IMR-90 (cell line): ENCODE measurements at regions not wholly inside any gene's neighbourhood (a gene's known extent, or its start where the extent isn't known, plus 50 kb on each side); places are given as distances from the start of the nearest gene placed in this dataset.

Source experiments
- ATAC-seq: fragments of 200-7000 bp; cut with Tn5 transposase; 2 replicates; pipeline ENCODE4 v1.9.1; 2020; ENCODE audit warnings: low read depth, mild to moderate bottlenecking, moderate library complexity
- BruUV-seq: library from RNA; stranded (reverse); fragments of 400-500 nt; replicated peaks from 2 replicates; lab custom pipeline; 2021; lab: Mats Ljungman, UMichigan
- CTCF ChIA-PET: fragments of 300-600 bp; formaldehyde crosslinking; extraction: SDS; loops from one replicate; lab custom pipeline; 2021; ENCODE audit warnings: antibody characterized with exemption; lab: Yijun Ruan, JAX
- POLR2A ChIA-PET: fragments of 300-600 bp; sonication (Branson Sonifier 250); formaldehyde crosslinking; loops from one replicate; lab custom pipeline; 2022; ENCODE audit warnings: antibody characterized with exemption; ENCODE audit not compliant: unreplicated experiment; lab: Charles Lee
- DNase-seq: peaks from one replicate; pipeline ENCODE4 v3.0.0; 2013
- H2AFZ ChIP-seq: replicated peaks from 2 replicates; pipeline ENCODE3; 2013; ENCODE audit warnings: low read length, mild to moderate bottlenecking; ENCODE audit not compliant: poor library complexity
- H2AK5ac ChIP-seq: 2 replicates; pipeline ENCODE4 v1.6.1; 2013; ENCODE audit warnings: low read depth, low read length, inconsistent platforms
- H2AK9ac ChIP-seq: replicated peaks from 2 replicates; pipeline ENCODE3; 2013; ENCODE audit warnings: mild to moderate bottlenecking, low read depth, low read length, moderate library complexity; ENCODE audit not compliant: poor library complexity
- H2BK120ac ChIP-seq: 2 replicates; pipeline ENCODE4 v1.6.1; 2013; ENCODE audit warnings: low read depth, low read length, inconsistent platforms
- H2BK15ac ChIP-seq: 3 replicates; pipeline ENCODE4 v1.6.1; 2013; ENCODE audit warnings: low read depth, low read length, inconsistent platforms
- H2BK20ac ChIP-seq: 2 replicates; pipeline ENCODE4 v1.6.1; 2013; ENCODE audit warnings: low read depth, mild to moderate bottlenecking, inconsistent platforms, low read length, moderate library complexity
- H2BK5ac ChIP-seq: 2 replicates; pipeline ENCODE4 v1.6.1; 2013; ENCODE audit warnings: mild to moderate bottlenecking, low read depth, low read length, inconsistent platforms; ENCODE audit not compliant: poor library complexity, severe bottlenecking
- H3K14ac ChIP-seq: replicated peaks from 2 replicates; pipeline ENCODE4 v1.6.1; 2013; ENCODE audit warnings: low read depth, low read length, inconsistent platforms
- H3K18ac ChIP-seq: 2 replicates; pipeline ENCODE4 v1.6.1; 2013; ENCODE audit warnings: low read depth, low read length, control low read depth
- H3K23ac ChIP-seq: 2 replicates; pipeline ENCODE4 v1.6.1; 2013; ENCODE audit warnings: low read depth, low read length, inconsistent platforms
- H3K27ac ChIP-seq: 2 replicates; pipeline ENCODE4 v1.5.1; 2013; ENCODE audit warnings: mild to moderate bottlenecking, control low read depth, low read length; ENCODE audit not compliant: insufficient read depth
- H3K27me3 ChIP-seq: 2 replicates; pipeline ENCODE4 v1.6.1; 2013; ENCODE audit warnings: low read length; ENCODE audit not compliant: control insufficient read depth, insufficient read depth
- H3K36me3 ChIP-seq: 2 replicates; pipeline ENCODE4 v1.6.1; 2013; ENCODE audit warnings: low read length, mixed read lengths; ENCODE audit not compliant: control insufficient read depth, insufficient read depth
- H3K4ac ChIP-seq: 2 replicates; pipeline ENCODE4 v1.6.1; 2013; ENCODE audit warnings: low read depth, low read length, inconsistent platforms
- H3K4me1 ChIP-seq: 2 replicates; pipeline ENCODE4 v1.6.1; 2013; ENCODE audit warnings: low read length, mixed read lengths; ENCODE audit not compliant: control insufficient read depth, insufficient read depth
- H3K4me2 ChIP-seq: 2 replicates; pipeline ENCODE4 v1.6.1; 2013; ENCODE audit warnings: low read depth, mild to moderate bottlenecking, control low read depth, low read length, moderate library complexity
- H3K4me3 ChIP-seq: 2 replicates; pipeline ENCODE4 v1.5.1; 2013; ENCODE audit warnings: low read depth, mild to moderate bottlenecking, control low read depth, low read length, moderate library complexity; ENCODE audit not compliant: insufficient read depth
- H3K56ac ChIP-seq: 2 replicates; pipeline ENCODE4 v1.6.1; 2013; ENCODE audit warnings: low read length, inconsistent platforms; ENCODE audit not compliant: insufficient read depth; ENCODE audit errors: extremely low read depth
- H3K79me1 ChIP-seq, 2 experiments: 2 replicates each; pipeline ENCODE4 v1.6.1; 2013; ENCODE audit warnings: low read length in 2 of 2, inconsistent platforms in 1 of 2, low read depth in 1 of 2
- H3K9ac ChIP-seq: 2 replicates; pipeline ENCODE4 v1.6.1; 2013; ENCODE audit warnings: low read depth, low read length, control low read depth
- H3K9me1 ChIP-seq: 2 replicates; pipeline ENCODE4 v1.6.1; 2013; ENCODE audit warnings: low read length, inconsistent platforms; ENCODE audit not compliant: insufficient read depth
- H3K9me3 ChIP-seq: 2 replicates; pipeline ENCODE4 v1.6.1; 2013; ENCODE audit warnings: low read length; ENCODE audit not compliant: control insufficient read depth, insufficient read depth
- H4K20me1 ChIP-seq: 2 replicates; pipeline ENCODE4 v1.6.1; 2013; ENCODE audit warnings: low read length, inconsistent platforms; ENCODE audit not compliant: insufficient read depth
- H4K5ac ChIP-seq: 2 replicates; pipeline ENCODE4 v1.6.1; 2013; ENCODE audit warnings: mild to moderate bottlenecking, low read depth, low read length, control low read depth
- H4K8ac ChIP-seq, 2 experiments: 2 replicates each; pipeline ENCODE4 v1.6.1; 2013; ENCODE audit warnings: low read depth in 2 of 2, low read length in 2 of 2, control low read depth in 1 of 2, inconsistent platforms in 1 of 2
- H4K91ac ChIP-seq: 2 replicates; pipeline ENCODE4 v1.6.1; 2013; ENCODE audit warnings: low read depth, low read length, inconsistent platforms; ENCODE audit not compliant: insufficient read depth
- BHLHE40 ChIP-seq: fragments of 150-350 bp; IDR thresholded peaks from 2 replicates; pipeline ENCODE4 v1.6.1; 2016; ENCODE audit warnings: mild to moderate bottlenecking, low read depth, low read length
- CTCF ChIP-seq: conservative IDR thresholded peaks from 2 replicates; pipeline ENCODE4 v1.5.1; 2012; ENCODE audit warnings: mild to moderate bottlenecking, low read depth, low read length, improper control_type of control experiment
- FOS ChIP-seq: fragments of 150-350 bp; IDR thresholded peaks from 2 replicates; pipeline ENCODE4 v1.6.1; 2016; ENCODE audit warnings: low read depth, low read length
- MAFK ChIP-seq: IDR thresholded peaks from 2 replicates; pipeline ENCODE4 v1.6.1; 2012; ENCODE audit warnings: low read depth, low read length, improper control_type of control experiment
- NFE2L2 ChIP-seq: fragments of 150-350 bp; IDR thresholded peaks from 2 replicates; pipeline ENCODE4 v1.6.1; 2016; ENCODE audit warnings: low read depth, mild to moderate bottlenecking, low read length
- RAD21 ChIP-seq: IDR thresholded peaks from 2 replicates; pipeline ENCODE4 v1.6.1; 2012; ENCODE audit warnings: low read length, improper control_type of control experiment
- RCOR1 ChIP-seq: IDR thresholded peaks from 2 replicates; pipeline ENCODE4 v1.6.1; 2012; ENCODE audit warnings: mild to moderate bottlenecking, low read length, improper control_type of control experiment; ENCODE audit not compliant: insufficient replicate concordance
- SMC3 ChIP-seq: fragments of 150-350 bp; IDR thresholded peaks from 2 replicates; pipeline ENCODE4 v1.6.1; 2016; ENCODE audit warnings: low read depth, mild to moderate bottlenecking, antibody characterized with exemption, low read length, moderate library complexity
- WGBS, 2 experiments: methylation state at CpG; one replicate each; pipeline versions ENCODE4 v1.1.5 to v1.1.7; 2013; ENCODE audit warnings: missing lambda C conversion rate in 2 of 2; ENCODE audit not compliant: insufficient read length in 1 of 2; ENCODE audit errors: extremely low coverage in 2 of 2; 5-methylcytosine and 5-hydroxymethylcytosine counted together
- dilution Hi-C: fragments of 300-500 bp; cut with HindIII; formaldehyde crosslinking; loops from one replicate; pipeline ENCODE4 v1.14.3; 2018; ENCODE audit warnings: low sequenced_read_pairs; ENCODE audit not compliant: unreplicated experiment
- in situ Hi-C: fragments of 300-500 bp; cut with MboI; formaldehyde crosslinking; loops from 3 replicates; pipeline ENCODE4 v1.14.3; 2019; ENCODE audit warnings: low sequenced_read_pairs, inconsistent platforms, mixed read lengths
- intact Hi-C: fragments of 100-400 bp; cut with micrococcal nuclease; formaldehyde crosslinking; loops from 2 replicates; pipeline ENCODE4 v1.10.0; 2022
- TF ChIP-seq, protein P1 (sequence below): fragments of 150-350 bp; IDR thresholded peaks from 2 replicates; pipeline ENCODE4 v1.6.1; 2016; ENCODE audit warnings: low read depth, mild to moderate bottlenecking, low read length, moderate library complexity, borderline replicate concordance

- Histone ChIP-seq H4K91ac (no peak overlapping the region), H2BK120ac (no peak overlapping the region), H3K9me3 (no peaks in the 10 kb centered on the region), H3K4me1 (no peaks in the 10 kb centered on the region), H2AK5ac (no peak overlapping the region), H2BK15ac (no peak overlapping the region), H3K23ac (no peak overlapping the region), H3K4ac (no peak overlapping the region), H3K18ac (no peak overlapping the region), H2BK20ac (no peak overlapping the region), H3K4me2 (no peak overlapping the region), H3K9ac (no peak overlapping the region), H3K9me1 (peaks cover 4% of the 10 kb centered on the region; the same call in 1 of the 2 replicates), H3K27ac (no peak overlapping the region), H3K79me1 (0 out of 4 replicates have a peak, but pooled peaks cover 0 to 4% of the 10 kb centered on the region in 2 experiments), H2AFZ (no peak overlapping the region), H4K5ac (no peak overlapping the region), H3K36me3 (no peaks in the 10 kb centered on the region), H3K14ac (no peak overlapping the region; the same call in 1 of the 2 replicates), H2AK9ac (no peak overlapping the region), H3K56ac (no peak overlapping the region), H3K4me3 (no peak overlapping the region), H4K20me1 (no peaks in the 10 kb centered on the region), H2BK5ac (no peak overlapping the region), H4K8ac (no peak overlapping the region), H3K27me3 (no peaks in the 10 kb centered on the region)
- intact Hi-C loops: no loop called here
- TF ChIP-seq SMC3 (no peak), CTCF (no peak), FOS (no peak), RAD21 (no peak), RCOR1 (no peak), BHLHE40 (no peak), MAFK (no peak), NFE2L2 (no peak)
- TF ChIP-seq, protein P1, sequence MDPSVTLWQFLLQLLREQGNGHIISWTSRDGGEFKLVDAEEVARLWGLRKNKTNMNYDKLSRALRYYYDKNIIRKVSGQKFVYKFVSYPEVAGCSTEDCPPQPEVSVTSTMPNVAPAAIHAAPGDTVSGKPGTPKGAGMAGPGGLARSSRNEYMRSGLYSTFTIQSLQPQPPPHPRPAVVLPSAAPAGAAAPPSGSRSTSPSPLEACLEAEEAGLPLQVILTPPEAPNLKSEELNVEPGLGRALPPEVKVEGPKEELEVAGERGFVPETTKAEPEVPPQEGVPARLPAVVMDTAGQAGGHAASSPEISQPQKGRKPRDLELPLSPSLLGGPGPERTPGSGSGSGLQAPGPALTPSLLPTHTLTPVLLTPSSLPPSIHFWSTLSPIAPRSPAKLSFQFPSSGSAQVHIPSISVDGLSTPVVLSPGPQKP: no peak
- no CpG with 5 or more reads among the region's 4 CpGs for WGBS, 2 experiments
- POLR2A ChIA-PET: no interaction called here
- DNase-seq (no peak), ATAC-seq (no peak)
- in situ Hi-C loops: no loop called here
- no TSS peak for BruUV-seq
- CTCF ChIA-PET: no interaction called here
- dilution Hi-C loops: no loop called here
Measured at GRCh38 chr2:144237108-144237507, 282.8 kb downstream of the ZEB2 start.
